ENCODE measurements at regions not wholly inside any gene's neighbourhood (a gene's known extent, or its start where the extent isn't known, plus 50 kb on each side); places are given as distances from the start of the nearest gene placed in this dataset.

DNA sequence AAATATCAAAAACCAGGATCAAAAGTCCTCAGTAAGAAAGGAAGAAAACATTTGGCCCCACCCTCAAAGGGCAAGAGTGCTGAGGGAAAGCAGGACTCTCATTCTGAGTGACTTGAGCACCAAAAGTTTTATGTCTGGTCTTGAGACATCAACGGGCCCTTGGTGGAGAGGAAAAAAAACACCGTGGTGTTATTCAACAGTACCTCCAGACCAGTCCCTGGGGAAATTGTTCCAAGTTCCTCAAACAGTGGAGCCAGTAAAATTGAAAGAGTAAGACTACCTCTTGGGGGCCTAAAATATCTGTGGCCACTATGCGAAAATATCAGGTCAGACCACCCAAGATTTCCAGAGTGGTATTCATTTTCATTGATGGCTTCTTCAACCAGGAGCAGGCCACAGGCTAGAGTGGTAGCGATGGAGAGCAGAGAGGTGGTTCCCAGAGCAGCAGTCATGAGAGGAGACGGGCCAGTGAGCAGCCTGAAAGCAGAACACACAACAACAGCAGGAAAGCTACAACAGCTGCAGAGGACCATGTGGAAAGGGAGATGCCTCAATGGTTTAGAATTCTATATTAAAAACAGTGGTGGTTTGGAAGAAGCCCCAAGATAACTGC lies 63.7 kb upstream of the RPL34 start:
- H3K9me3 ChIP-seq: no peaks in the 10 kb centered on the region
- H3K27ac ChIP-seq: no peak overlapping the region
- DNase-seq: no peak
- no peaks in the 10 kb centered on the region for H3K36me3 ChIP-seq
- H3K4me1 ChIP-seq: no peaks in the 10 kb centered on the region
- intact Hi-C loops (cut with DNase I): no loop called here
- no peak overlapping the region for H3K4me3 ChIP-seq
- H3K27me3 ChIP-seq: no peaks in the 10 kb centered on the region
- no peak overlapping the region for H3K9ac ChIP-seq (ENCODE audit: low read depth in 2 of 2, low read length in 2 of 2)
- TF ChIP-seq, protein P1, sequence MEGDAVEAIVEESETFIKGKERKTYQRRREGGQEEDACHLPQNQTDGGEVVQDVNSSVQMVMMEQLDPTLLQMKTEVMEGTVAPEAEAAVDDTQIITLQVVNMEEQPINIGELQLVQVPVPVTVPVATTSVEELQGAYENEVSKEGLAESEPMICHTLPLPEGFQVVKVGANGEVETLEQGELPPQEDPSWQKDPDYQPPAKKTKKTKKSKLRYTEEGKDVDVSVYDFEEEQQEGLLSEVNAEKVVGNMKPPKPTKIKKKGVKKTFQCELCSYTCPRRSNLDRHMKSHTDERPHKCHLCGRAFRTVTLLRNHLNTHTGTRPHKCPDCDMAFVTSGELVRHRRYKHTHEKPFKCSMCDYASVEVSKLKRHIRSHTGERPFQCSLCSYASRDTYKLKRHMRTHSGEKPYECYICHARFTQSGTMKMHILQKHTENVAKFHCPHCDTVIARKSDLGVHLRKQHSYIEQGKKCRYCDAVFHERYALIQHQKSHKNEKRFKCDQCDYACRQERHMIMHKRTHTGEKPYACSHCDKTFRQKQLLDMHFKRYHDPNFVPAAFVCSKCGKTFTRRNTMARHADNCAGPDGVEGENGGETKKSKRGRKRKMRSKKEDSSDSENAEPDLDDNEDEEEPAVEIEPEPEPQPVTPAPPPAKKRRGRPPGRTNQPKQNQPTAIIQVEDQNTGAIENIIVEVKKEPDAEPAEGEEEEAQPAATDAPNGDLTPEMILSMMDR (IDR thresholded peaks at IDR 0.05): no peak

DNA sequence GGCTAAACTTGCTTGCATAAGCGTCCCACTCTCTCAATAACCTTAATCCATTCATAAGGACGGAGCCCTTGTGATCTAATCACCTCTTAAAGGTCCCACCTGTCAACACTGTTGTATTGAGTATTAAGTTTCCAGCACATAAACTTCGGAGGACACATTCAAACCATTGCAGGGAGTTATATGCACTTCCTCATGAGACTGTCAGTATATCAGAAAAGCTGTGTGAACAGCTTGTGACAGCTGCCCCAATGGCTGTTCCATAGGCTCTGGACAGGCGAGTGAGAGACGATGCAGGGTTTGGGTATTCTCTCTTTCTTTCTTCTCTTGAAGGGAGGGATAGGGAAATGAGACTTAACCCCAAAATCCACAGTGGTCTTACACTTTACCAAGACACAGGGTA lies 64.2 kb upstream of the RPL34 start:
- TF ChIP-seq, protein P1 (IDR thresholded peaks at IDR 0.05): no peak
- no peak overlapping the region for H3K27ac ChIP-seq
- no peaks in the 10 kb centered on the region for H3K36me3 ChIP-seq
- H3K27me3 ChIP-seq: no peaks in the 10 kb centered on the region
- H3K4me3 ChIP-seq: no peak overlapping the region
- H3K9me3 ChIP-seq: no peaks in the 10 kb centered on the region
- DNase-seq: no peak
- intact Hi-C loops (cut with DNase I): no loop called here
- H3K9ac ChIP-seq (ENCODE audit: low read depth in 2 of 2, low read length in 2 of 2): no peak overlapping the region
- H3K4me1 ChIP-seq: no peaks in the 10 kb centered on the region

DNA sequence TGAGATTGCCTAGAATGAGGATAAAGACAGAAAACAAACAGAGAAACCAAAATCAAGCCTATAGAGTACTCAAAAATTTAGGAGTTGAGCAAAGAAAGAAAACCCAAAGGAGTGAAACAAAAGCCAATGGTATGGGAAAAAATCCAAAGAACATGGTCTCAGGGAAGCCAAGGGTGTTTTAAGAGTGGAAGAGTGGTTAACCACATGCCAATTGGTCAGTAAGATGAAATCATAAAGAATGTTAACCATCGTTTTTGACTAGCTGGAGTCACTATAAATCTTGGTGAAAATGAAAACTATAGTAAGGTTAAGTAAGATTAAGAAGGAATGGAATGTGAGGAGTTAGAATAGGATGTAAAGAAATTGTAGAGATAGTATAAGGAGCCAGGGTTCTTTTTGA lies 64.7 kb upstream of the RPL34 start:
- Histone ChIP-seq H3K36me3 (no peaks in the 10 kb centered on the region), H3K27me3 (no peaks in the 10 kb centered on the region), H3K9me3 (no peaks in the 10 kb centered on the region), H3K4me3 (no peak overlapping the region), H3K27ac (no peak overlapping the region), H3K4me1 (no peaks in the 10 kb centered on the region), H3K9ac (ENCODE audit: low read depth in 2 of 2, low read length in 2 of 2) (no peak overlapping the region)
- DNase-seq: no peak
- intact Hi-C loops (cut with DNase I): no loop called here
- TF ChIP-seq, protein P1 (IDR thresholded peaks at IDR 0.05): no peak

DNA sequence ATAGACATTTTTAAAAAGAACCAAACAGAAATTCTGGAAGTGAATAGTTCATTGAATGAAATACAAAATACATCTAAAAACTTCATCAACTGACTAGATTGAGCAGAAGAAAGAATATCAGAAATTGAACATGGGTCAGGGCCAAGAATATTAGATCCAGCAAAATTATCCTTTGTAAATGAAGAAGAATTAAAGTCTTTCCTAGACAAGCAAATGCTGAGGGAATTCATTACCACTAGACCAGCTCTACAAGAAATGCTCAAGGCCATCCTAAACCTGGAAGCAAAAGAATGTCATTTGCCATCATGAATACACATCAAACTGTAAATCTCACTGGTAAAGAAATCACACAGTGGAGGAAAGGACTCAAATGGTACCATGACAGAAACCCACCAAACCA lies 72.7 kb upstream of the RPL34 start:
- intact Hi-C loops (cut with DNase I): no loop called here
- no peaks in the 10 kb centered on the region for H3K36me3 ChIP-seq
- H3K27me3 ChIP-seq: no peaks in the 10 kb centered on the region
- DNase-seq: no peak
- no peak overlapping the region for H3K9ac ChIP-seq (ENCODE audit: low read depth in 2 of 2, low read length in 2 of 2)
- TF ChIP-seq, protein P1 (IDR thresholded peaks at IDR 0.05): no peak
- no peak overlapping the region for H3K4me3 ChIP-seq
- H3K9me3 ChIP-seq: no peaks in the 10 kb centered on the region
- H3K4me1 ChIP-seq: no peaks in the 10 kb centered on the region
- no peak overlapping the region for H3K27ac ChIP-seq

DNA sequence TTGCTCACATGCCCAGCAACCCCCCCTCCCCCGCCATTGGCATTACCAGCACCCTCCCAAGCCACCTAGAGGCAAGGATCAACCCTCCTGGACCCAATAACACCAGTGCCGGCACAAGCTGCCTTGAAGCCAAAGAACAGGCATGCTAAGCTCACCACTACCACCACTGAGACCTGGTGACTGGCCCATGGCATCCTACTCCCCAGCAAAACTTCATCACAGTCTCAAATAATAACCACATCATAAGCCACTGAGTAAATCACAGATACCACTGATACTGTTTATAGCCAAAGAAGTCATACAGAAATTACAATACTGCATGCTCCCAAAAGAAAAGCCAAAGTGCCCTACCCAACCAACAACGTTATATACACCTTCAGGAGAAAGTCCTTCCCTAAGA lies 73.6 kb upstream of the RPL34 start:
- intact Hi-C loops (cut with DNase I): no loop called here

More for the DNA sequence above, 73.6 kb upstream of the RPL34 start:
- TF ChIP-seq, protein P1 (IDR thresholded peaks at IDR 0.05): no peak
- Histone ChIP-seq H3K9ac (ENCODE audit: low read depth in 2 of 2, low read length in 2 of 2) (no peak overlapping the region), H3K4me1 (no peaks in the 10 kb centered on the region), H3K27ac (no peak overlapping the region), H3K36me3 (no peaks in the 10 kb centered on the region), H3K4me3 (no peak overlapping the region), H3K9me3 (no peaks in the 10 kb centered on the region), H3K27me3 (no peaks in the 10 kb centered on the region)
- DNase-seq: no peak

Measured in colonic mucosa (tissue), 4 donors.